Astrocyte (in vitro differentiated cells and primary cell): ENCODE measurements at regions not wholly inside any gene's neighbourhood (a gene's known extent, or its start where the extent isn't known, plus 50 kb on each side); places are given as distances from the start of the nearest gene placed in this dataset.

ENCODE experiments used
- EZH2 ChIP-seq: IDR thresholded peaks from 2 replicates; pipeline ENCODE4 v1.6.1; 2012; ENCODE audit warnings: mild to moderate bottlenecking, low read length, inconsistent platforms; ENCODE audit not compliant: insufficient read depth
- TF ChIP-seq, protein P1 (sequence below): IDR thresholded peaks from 2 replicates; pipeline ENCODE4 v1.5.1; 2011; ENCODE audit warnings: low read depth, mild to moderate bottlenecking, inconsistent platforms, low read length, moderate library complexity; ENCODE audit not compliant: insufficient read depth

DNA sequence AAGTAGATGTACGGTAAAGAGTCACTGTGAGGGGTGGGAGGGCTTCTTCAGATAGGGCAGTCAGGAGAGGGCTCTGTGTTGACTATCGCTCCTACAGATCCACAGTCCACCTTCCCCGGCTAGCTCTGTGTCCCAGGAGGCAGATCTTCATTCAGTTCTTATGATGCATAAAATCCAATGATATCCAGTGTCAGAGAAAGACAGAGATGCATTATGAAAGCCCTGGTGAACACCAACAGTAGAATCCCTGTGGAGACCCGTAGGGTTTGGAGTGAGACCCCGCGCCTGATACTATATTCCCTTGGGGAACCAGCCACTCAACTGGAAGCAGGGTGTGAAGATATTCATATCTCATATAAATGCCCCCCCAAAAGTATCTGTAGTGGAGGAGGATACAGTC, 119.8 kb upstream of the SLCO3A1 start:
- TF ChIP-seq EZH2 = no peak
- TF ChIP-seq, protein P1, sequence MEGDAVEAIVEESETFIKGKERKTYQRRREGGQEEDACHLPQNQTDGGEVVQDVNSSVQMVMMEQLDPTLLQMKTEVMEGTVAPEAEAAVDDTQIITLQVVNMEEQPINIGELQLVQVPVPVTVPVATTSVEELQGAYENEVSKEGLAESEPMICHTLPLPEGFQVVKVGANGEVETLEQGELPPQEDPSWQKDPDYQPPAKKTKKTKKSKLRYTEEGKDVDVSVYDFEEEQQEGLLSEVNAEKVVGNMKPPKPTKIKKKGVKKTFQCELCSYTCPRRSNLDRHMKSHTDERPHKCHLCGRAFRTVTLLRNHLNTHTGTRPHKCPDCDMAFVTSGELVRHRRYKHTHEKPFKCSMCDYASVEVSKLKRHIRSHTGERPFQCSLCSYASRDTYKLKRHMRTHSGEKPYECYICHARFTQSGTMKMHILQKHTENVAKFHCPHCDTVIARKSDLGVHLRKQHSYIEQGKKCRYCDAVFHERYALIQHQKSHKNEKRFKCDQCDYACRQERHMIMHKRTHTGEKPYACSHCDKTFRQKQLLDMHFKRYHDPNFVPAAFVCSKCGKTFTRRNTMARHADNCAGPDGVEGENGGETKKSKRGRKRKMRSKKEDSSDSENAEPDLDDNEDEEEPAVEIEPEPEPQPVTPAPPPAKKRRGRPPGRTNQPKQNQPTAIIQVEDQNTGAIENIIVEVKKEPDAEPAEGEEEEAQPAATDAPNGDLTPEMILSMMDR = no peak
